Skeletal muscle satellite cell (primary cell): ENCODE measurements at regions not wholly inside any gene's neighbourhood (a gene's known extent, or its start where the extent isn't known, plus 50 kb on each side); places are given as distances from the start of the nearest gene placed in this dataset.

Experiments used
- H3K27me3 ChIP-seq: 2 replicates; pipeline ENCODE4 v1.7.0; 2013; ENCODE audit warnings: low read length; ENCODE audit not compliant: control insufficient read depth, insufficient read depth
- H3K36me3 ChIP-seq: 2 replicates; pipeline ENCODE4 v1.7.0; 2013; ENCODE audit warnings: mild to moderate bottlenecking, control low read depth, low read length; ENCODE audit not compliant: insufficient read depth
- H3K4me1 ChIP-seq: 2 replicates; pipeline ENCODE4 v1.7.0; 2013; ENCODE audit warnings: low read length; ENCODE audit not compliant: control insufficient read depth, insufficient read depth
- H3K4me2 ChIP-seq: 2 replicates; pipeline ENCODE4 v1.7.0; 2013; ENCODE audit warnings: mild to moderate bottlenecking, low read length
- H3K4me3 ChIP-seq: 2 replicates; pipeline ENCODE4 v1.7.0; 2013; ENCODE audit warnings: low read length
- H3K9ac ChIP-seq: 2 replicates; pipeline ENCODE4 v1.7.0; 2013; ENCODE audit warnings: mild to moderate bottlenecking, low read depth, low read length, moderate library complexity
- H3K9me3 ChIP-seq: replicated peaks from 2 replicates; pipeline ENCODE4 v1.7.0; 2013; ENCODE audit warnings: mild to moderate bottlenecking, control low read depth, low read length

GRCh38 chr5:30581198-30581935 is 612.1 kb upstream of the CDH6 start:
- Histone ChIP-seq H3K4me1 (no peaks in the 10 kb centered on the region), H3K36me3 (no peaks in the 10 kb centered on the region), H3K9ac (no peak overlapping the region), H3K27me3 (no peaks in the 10 kb centered on the region), H3K9me3 (no peaks in the 10 kb centered on the region), H3K4me3 (no peak overlapping the region), H3K4me2 (no peak overlapping the region)

GRCh38 chr5:30574761-30575160 is 618.7 kb upstream of the CDH6 start:
- Histone ChIP-seq H3K4me3 (no peak overlapping the region), H3K9ac (no peak overlapping the region), H3K4me2 (no peak overlapping the region), H3K4me1 (no peaks in the 10 kb centered on the region), H3K36me3 (no peaks in the 10 kb centered on the region), H3K27me3 (no peaks in the 10 kb centered on the region), H3K9me3 (no peaks in the 10 kb centered on the region)

- Histone ChIP-seq H3K9ac (no peak overlapping the region), H3K4me3 (no peak overlapping the region), H3K4me2 (no peak overlapping the region), H3K36me3 (no peaks in the 10 kb centered on the region), H3K4me1 (no peaks in the 10 kb centered on the region), H3K27me3 (no peaks in the 10 kb centered on the region), H3K9me3 (peaks cover 3% of the 10 kb centered on the region)
Measured at GRCh38 chr5:30572279-30572678, 621.2 kb upstream of the CDH6 start.

- no peak overlapping the region for H3K4me2 ChIP-seq
- H3K9ac ChIP-seq: no peak overlapping the region
- H3K36me3 ChIP-seq: no peaks in the 10 kb centered on the region
- no peaks in the 10 kb centered on the region for H3K4me1 ChIP-seq
- H3K9me3 ChIP-seq: peaks cover 5% of the 10 kb centered on the region
- no peaks in the 10 kb centered on the region for H3K27me3 ChIP-seq
- no peak overlapping the region for H3K4me3 ChIP-seq
Measured at GRCh38 chr5:30561771-30562170, 631.7 kb upstream of the CDH6 start.

- no peaks in the 10 kb centered on the region for H3K36me3 ChIP-seq
- H3K9ac ChIP-seq: no peak overlapping the region
- H3K4me1 ChIP-seq: no peaks in the 10 kb centered on the region
- H3K4me2 ChIP-seq: no peak overlapping the region
- H3K4me3 ChIP-seq: no peak overlapping the region
- H3K9me3 ChIP-seq: no peaks in the 10 kb centered on the region
- no peaks in the 10 kb centered on the region for H3K27me3 ChIP-seq
Measured at GRCh38 chr5:30551618-30552017, 641.9 kb upstream of the CDH6 start.

GRCh38 chr5:30548580-30549305 is 644.7 kb upstream of the CDH6 start:
- Histone ChIP-seq H3K9me3 (no peaks in the 10 kb centered on the region), H3K4me1 (no peaks in the 10 kb centered on the region), H3K36me3 (no peaks in the 10 kb centered on the region), H3K27me3 (no peaks in the 10 kb centered on the region), H3K4me2 (no peak overlapping the region), H3K9ac (no peak overlapping the region), H3K4me3 (no peak overlapping the region)

GRCh38 chr5:30540150-30540549 is 653.3 kb upstream of the CDH6 start:
- Histone ChIP-seq H3K36me3 (no peaks in the 10 kb centered on the region), H3K4me3 (no peak overlapping the region), H3K4me2 (no peak overlapping the region), H3K9ac (no peak overlapping the region), H3K4me1 (no peaks in the 10 kb centered on the region), H3K9me3 (peaks cover 10% of the 10 kb centered on the region), H3K27me3 (no peaks in the 10 kb centered on the region)

GRCh38 chr5:30539004-30539634 is 654.4 kb upstream of the CDH6 start:
- peaks cover 10% of the 10 kb centered on the region for H3K9me3 ChIP-seq
- H3K9ac ChIP-seq: no peak overlapping the region
- no peak overlapping the region for H3K4me2 ChIP-seq

GRCh38 chr5:30525353-30525752 is 668.1 kb upstream of the CDH6 start:
- Histone ChIP-seq H3K4me2 (no peak overlapping the region), H3K9me3 (no peaks in the 10 kb centered on the region), H3K4me3 (no peak overlapping the region), H3K36me3 (no peaks in the 10 kb centered on the region), H3K27me3 (no peaks in the 10 kb centered on the region), H3K9ac (no peak overlapping the region), H3K4me1 (no peaks in the 10 kb centered on the region)

More at GRCh38 chr5:30539004-30539634, 654.4 kb upstream of the CDH6 start:
- H3K4me1 ChIP-seq: no peaks in the 10 kb centered on the region
- no peaks in the 10 kb centered on the region for H3K27me3 ChIP-seq
- H3K36me3 ChIP-seq: no peaks in the 10 kb centered on the region
- no peak overlapping the region for H3K4me3 ChIP-seq

- no peak overlapping the region for H3K4me2 ChIP-seq
- H3K36me3 ChIP-seq: no peaks in the 10 kb centered on the region
- no peak overlapping the region for H3K4me3 ChIP-seq
- H3K4me1 ChIP-seq: no peaks in the 10 kb centered on the region
- no peaks in the 10 kb centered on the region for H3K9me3 ChIP-seq
- H3K27me3 ChIP-seq: no peaks in the 10 kb centered on the region
- H3K9ac ChIP-seq: no peak overlapping the region
Measured at GRCh38 chr5:30524428-30524827, 669.1 kb upstream of the CDH6 start.

GRCh38 chr5:30523061-30523460 is 670.4 kb upstream of the CDH6 start:
- H3K9me3 ChIP-seq: no peaks in the 10 kb centered on the region
- no peak overlapping the region for H3K9ac ChIP-seq
- H3K4me2 ChIP-seq: no peak overlapping the region
- H3K4me1 ChIP-seq: no peaks in the 10 kb centered on the region
- no peak overlapping the region for H3K4me3 ChIP-seq
- no peaks in the 10 kb centered on the region for H3K36me3 ChIP-seq
- no peaks in the 10 kb centered on the region for H3K27me3 ChIP-seq
